HCT116 (cell line): ENCODE measurements at regions not wholly inside any gene's neighbourhood (a gene's known extent, or its start where the extent isn't known, plus 50 kb on each side); places are given as distances from the start of the nearest gene placed in this dataset.

Experiments used
- ATAC-seq: fragments of 200-7000 bp; cut with Tn5 transposase; 2 replicates; pipeline ENCODE4 v1.9.1; 2020; ENCODE audit warnings: mild to moderate bottlenecking, moderate library complexity
- BruUV-seq: library from RNA; stranded (reverse); fragments of 400-500 nt; replicated peaks from 2 replicates; lab custom pipeline; 2021; lab: Mats Ljungman, UMichigan
- CTCF ChIA-PET: fragments of 300-600 bp; sonication (Branson Sonifier 250); formaldehyde crosslinking; loops from one replicate; lab custom pipeline; 2021; ENCODE audit warnings: antibody characterized with exemption; lab: Charles Lee
- POLR2A ChIA-PET: fragments of 300-600, 350-600 bp; sonication (Branson Sonifier 250); formaldehyde crosslinking; loops from one replicate; lab custom pipeline; 2021; ENCODE audit warnings: antibody characterized with exemption; lab: Charles Lee
- RAD21 ChIA-PET, 2 experiments: fragments of 300-600 bp; sonication (Branson Sonifier 250); formaldehyde crosslinking; loops; one replicate each; lab custom pipeline; 2023; ENCODE audit warnings: low total read pairs in 2 of 2; ENCODE audit not compliant: uncharacterized antibody in 2 of 2, unreplicated experiment in 2 of 2, low non-redundant PET in 1 of 2; lab: Charles Lee
- DNase-seq: peaks from one replicate; pipeline ENCODE4 v3.0.0-alpha.2; 2010; ENCODE audit warnings: low read depth, low spot score
- H2AFZ ChIP-seq: fragments of 200-600 bp; shearing (Covaris generic), sonication (generic); 2 replicates; pipeline ENCODE4 v1.6.1; 2017; ENCODE audit warnings: low read depth, mixed run types, mixed read lengths, antibody characterized with exemption, low read length; ENCODE audit not compliant: poor library complexity, severe bottlenecking
- H3K27ac ChIP-seq: 2 replicates; pipeline ENCODE4 v1.5.1; 2012; ENCODE audit warnings: low read depth, low read length
- H3K27me3 ChIP-seq: fragments of 200-600 bp; sonication (generic); 2 replicates; pipeline ENCODE4 v1.6.1; 2016; ENCODE audit warnings: mixed run types, low read length, mixed read lengths; ENCODE audit not compliant: insufficient read depth
- H3K36me3 ChIP-seq, 2 experiments: fragments of 200-500 bp in 1 of 2; fragments of 200-600 bp in 1 of 2; sonication (Bioruptor generic) in 1 of 2; sonication (generic) in 1 of 2; 2 replicates each; pipeline versions ENCODE4 v1.5.1 to v1.6.1; 2014 to 2016; ENCODE audit warnings: low read length in 2 of 2, inconsistent platforms in 1 of 2, mixed read lengths in 1 of 2, mixed run types in 1 of 2; ENCODE audit not compliant: insufficient read depth in 2 of 2, control insufficient read depth in 1 of 2
- H3K4me1 ChIP-seq, 2 experiments: fragments of 200-600 bp in 1 of 2; sonication (generic) in 1 of 2; 2 replicates each; pipeline versions ENCODE4 v1.5.1 to v1.6.1; 2012 to 2017; ENCODE audit warnings: low read length in 2 of 2, inconsistent platforms in 1 of 2, mild to moderate bottlenecking in 1 of 2, mixed read lengths in 1 of 2, mixed run types in 1 of 2, moderate library complexity in 1 of 2; ENCODE audit not compliant: insufficient read depth in 2 of 2, control insufficient read depth in 1 of 2
- H3K4me2 ChIP-seq: fragments of 200-600 bp; sonication (generic); 2 replicates; pipeline ENCODE4 v1.6.1; 2017; ENCODE audit warnings: mixed run types, low read length, mixed read lengths
- H3K4me3 ChIP-seq, 2 experiments: fragments of 200-600 bp in 1 of 2; sonication (generic) in 1 of 2; replicated peaks in 1 of 2; 2 replicates each; pipeline ENCODE4 v1.5.1; 2011 to 2016; ENCODE audit warnings: low read length in 2 of 2, control low read depth in 1 of 2, low read depth in 1 of 2, mild to moderate bottlenecking in 1 of 2, mixed read lengths in 1 of 2, mixed run types in 1 of 2
- H3K79me2 ChIP-seq: fragments of 200-600 bp; sonication (generic); 2 replicates; pipeline ENCODE4 v1.6.1; 2017; ENCODE audit warnings: mild to moderate bottlenecking, mixed run types, low read length, moderate library complexity, mixed read lengths; ENCODE audit not compliant: insufficient read depth
- H3K9ac ChIP-seq: fragments of 200-600 bp; sonication (generic); 2 replicates; pipeline ENCODE4 v1.6.1; 2016; ENCODE audit warnings: low read length, mixed read lengths
- H3K9me2 ChIP-seq: fragments of 200-600 bp; sonication (generic), shearing (Covaris generic); 2 replicates; pipeline ENCODE4 v1.6.1; 2017; ENCODE audit warnings: mixed run types, mild to moderate bottlenecking, moderate library complexity; ENCODE audit not compliant: insufficient read depth
- H3K9me3 ChIP-seq, 2 experiments: fragments of 200-500 bp in 1 of 2; fragments of 200-600 bp in 1 of 2; sonication (Bioruptor generic) in 1 of 2; sonication (generic) in 1 of 2; 2 replicates each; pipeline ENCODE4 v1.6.1; 2014 to 2017; ENCODE audit warnings: low read length in 2 of 2, mixed read lengths in 2 of 2, inconsistent platforms in 1 of 2, low read depth in 1 of 2, mild to moderate bottlenecking in 1 of 2, mixed run types in 1 of 2, moderate library complexity in 1 of 2; ENCODE audit not compliant: control insufficient read depth in 1 of 2, insufficient read depth in 1 of 2
- H4K20me1 ChIP-seq: fragments of 200-600 bp; sonication (generic), shearing (Covaris generic); 2 replicates; pipeline ENCODE4 v1.6.1; 2017; ENCODE audit warnings: mixed run types, mild to moderate bottlenecking, moderate library complexity; ENCODE audit not compliant: insufficient read depth
- CEBPB ChIP-seq: IDR thresholded peaks from 2 replicates; pipeline ENCODE4 v1.6.1; 2012; ENCODE audit warnings: low read depth
- CTCF ChIP-seq, 3 experiments: fragments of 200-600 bp in 1 of 3; sonication (generic) in 1 of 3; IDR thresholded peaks in 2 of 3; conservative IDR thresholded peaks in 1 of 3; 2 replicates each; pipeline ENCODE4 v1.5.1; 2012 to 2017; ENCODE audit warnings: low read depth in 2 of 3, low read length in 2 of 3, antibody characterized with exemption in 1 of 3, borderline replicate concordance in 1 of 3, control low read depth in 1 of 3, mild to moderate bottlenecking in 1 of 3, mixed read lengths in 1 of 3, mixed run types in 1 of 3, moderate library complexity in 1 of 3; ENCODE audit not compliant: insufficient read depth in 1 of 3
- EZH2phosphoT487 ChIP-seq: fragments of 200-600 bp; IDR thresholded peaks from 2 replicates; pipeline ENCODE4 v1.6.1; 2018; ENCODE audit warnings: antibody characterized with exemption, borderline replicate concordance
- FOSL1 ChIP-seq: IDR thresholded peaks from 2 replicates; pipeline ENCODE4 v1.6.1; 2012; ENCODE audit warnings: low read depth
- JUND ChIP-seq: IDR thresholded peaks from 2 replicates; pipeline ENCODE4 v1.6.1; 2012
- POLR2A ChIP-seq: IDR thresholded peaks from 2 replicates; pipeline ENCODE4 v1.7.0; 2011; ENCODE audit warnings: borderline replicate concordance; ENCODE audit not compliant: insufficient read depth, insufficient read length; ENCODE audit errors: extremely low read depth
- RAD21 ChIP-seq: IDR thresholded peaks from 2 replicates; pipeline ENCODE4 v1.6.1; 2012; ENCODE audit warnings: low read depth, mild to moderate bottlenecking
- SRF ChIP-seq: IDR thresholded peaks from 2 replicates; pipeline ENCODE4 v1.6.1; 2012; ENCODE audit warnings: low read depth
- intact Hi-C: fragments of 100-400 bp; cut with micrococcal nuclease; formaldehyde crosslinking; loops from 2 replicates; pipeline ENCODE4 v1.10.0; 2022

- H4K20me1 ChIP-seq: no peaks in the 10 kb centered on the region
- no peaks in the 10 kb centered on the region for H3K9me2 ChIP-seq
- no peak overlapping the region for H3K4me2 ChIP-seq
- BruUV-seq: no TSS peak
- H2AFZ ChIP-seq: peak overlapping the region; percentile 51
- H3K4me1 ChIP-seq: peaks cover 5 to 19% of the 10 kb centered on the region in 2 experiments; a peak in 3 of 4 replicates
- no peaks in the 10 kb centered on the region for H3K79me2 ChIP-seq
- H3K27ac ChIP-seq: no peak overlapping the region
- H3K27me3 ChIP-seq: no peaks in the 10 kb centered on the region
- no peaks in the 10 kb centered on the region for H3K9me3 ChIP-seq
- TF ChIP-seq FOSL1: no peak
- no peak for TF ChIP-seq POLR2A
- TF ChIP-seq SRF: no peak
- no peak for TF ChIP-seq CTCF (IDR thresholded peaks at IDR 0.05 in 2 of 3, conservative IDR thresholded peaks at IDR 0.05 in 1 of 3; ENCODE audit: borderline replicate concordance in 1 of 3, insufficient read depth in 1 of 3, low read depth in 2 of 3, low read length in 2 of 3)
- intact Hi-C loops: no loop called here
- no peak overlapping the region for H3K9ac ChIP-seq
- POLR2A ChIA-PET: no interaction called here
- ATAC-seq: no peak
- DNase-seq: no peak
- CTCF ChIA-PET: no interaction called here
- H3K4me3 ChIP-seq: no peak overlapping the region
- RAD21 ChIA-PET: no interaction called here
- H3K36me3 ChIP-seq: no peaks in the 10 kb centered on the region
Measured at GRCh38 chr4:111776561-111776960, 368.7 kb upstream of the FAM241A start.

GRCh38 chr4:111778543-111778942 is 366.7 kb upstream of the FAM241A start:
- H3K4me2 ChIP-seq: no peak overlapping the region
- TF ChIP-seq RAD21: peak; percentile 56
- peak; percentile 30 to 65 (median 46); a peak in 4 of 6 replicates for TF ChIP-seq CTCF (IDR thresholded peaks at IDR 0.05 in 2 of 3, conservative IDR thresholded peaks at IDR 0.05 in 1 of 3; ENCODE audit: borderline replicate concordance in 1 of 3, insufficient read depth in 1 of 3, low read depth in 2 of 3, low read length in 2 of 3)
- TF ChIP-seq POLR2A: no peak
- no peak for TF ChIP-seq CEBPB
- TF ChIP-seq EZH2phosphoT487: no peak
- TF ChIP-seq JUND: no peak
- POLR2A ChIA-PET: no interaction called here
- H4K20me1 ChIP-seq: no peaks in the 10 kb centered on the region
- DNase-seq (peak; percentile 15), ATAC-seq (peak; percentile 52; the same call in 1 of the 2 replicates)
- H3K9me2 ChIP-seq: no peaks in the 10 kb centered on the region
- H3K9ac ChIP-seq: no peak overlapping the region
- H3K27ac ChIP-seq: no peak overlapping the region
- H3K36me3 ChIP-seq: no peaks in the 10 kb centered on the region
- H3K9me3 ChIP-seq: no peaks in the 10 kb centered on the region
- H3K4me3 ChIP-seq: no peak overlapping the region
- RAD21 ChIA-PET: no interaction called here
- peak overlapping the region; percentile 27 for H2AFZ ChIP-seq
- intact Hi-C loops: loop anchor here (1.0 kb wide), 1 partner anchor 136 kb away; no protein-coding TSS in a partner anchor
- H3K27me3 ChIP-seq: no peaks in the 10 kb centered on the region
- CTCF ChIA-PET: interaction anchor here (0.9 to 1.6 kb wide), 2 partner anchors 76 to 137 kb away, joined by 4 to 7 read pairs; no protein-coding TSS in a partner anchor
- BruUV-seq: no TSS peak
- H3K79me2 ChIP-seq: no peaks in the 10 kb centered on the region
- H3K4me1 ChIP-seq: peaks cover 9 to 27% of the 10 kb centered on the region in 2 experiments; a peak in 3 of 4 replicates
